NCI-H774 (cell line): ENCODE measurements at regions not wholly inside any gene's neighbourhood (a gene's known extent, or its start where the extent isn't known, plus 50 kb on each side); places are given as distances from the start of the nearest gene placed in this dataset.

Source experiments
- DNase-seq: peaks from one replicate; lab custom pipeline; 2025; lab: John Stamatoyannopoulos, UW

DNA sequence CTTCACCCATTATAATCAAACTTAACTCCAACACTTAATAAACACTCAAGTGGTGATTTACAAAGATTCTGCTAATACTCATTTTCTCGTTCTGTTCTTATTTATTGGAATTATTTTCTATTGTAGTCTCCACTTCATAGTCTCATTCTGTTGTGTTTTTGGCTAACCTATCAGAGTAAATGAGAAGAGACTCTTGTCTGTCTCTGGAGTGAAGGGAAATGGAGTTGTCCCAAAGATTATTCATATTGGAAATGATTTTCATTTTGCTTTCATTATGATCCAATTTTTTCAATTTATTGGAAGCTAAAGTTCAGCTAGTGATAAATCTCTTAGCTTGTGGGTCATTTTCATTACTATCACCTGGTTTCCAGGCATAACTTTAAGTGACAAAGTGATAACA lies 454.9 kb upstream of the JAG1 start:
- no peak for DNase-seq

DNA sequence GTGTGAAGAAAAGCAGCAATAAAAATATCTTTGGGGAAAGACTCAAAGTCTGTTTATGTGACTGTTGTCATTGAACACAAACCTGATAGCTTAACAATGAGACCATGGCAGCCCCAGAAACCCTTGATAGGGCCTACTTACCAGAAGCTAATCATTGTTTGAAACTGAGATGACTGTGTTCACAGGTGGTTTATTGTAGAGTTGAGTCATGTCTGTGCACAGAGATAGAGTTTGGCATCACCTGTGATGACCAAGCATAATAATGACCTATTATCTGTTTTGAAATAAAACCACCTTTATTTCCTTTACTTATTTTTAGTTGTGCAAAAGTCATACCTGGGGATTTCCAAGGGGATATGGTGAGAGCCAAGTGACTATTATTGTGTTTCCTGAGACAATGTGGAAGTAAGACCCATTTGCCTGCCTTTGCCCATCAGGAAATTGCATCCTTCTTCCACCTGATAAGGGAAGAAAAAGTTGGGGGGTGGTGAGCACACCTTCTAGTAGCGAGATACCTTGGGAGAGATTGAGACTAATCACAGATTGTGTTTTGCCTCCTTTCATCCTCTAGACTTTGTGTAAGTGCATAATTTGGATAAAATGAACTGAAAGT lies 456.9 kb upstream of the JAG1 start:
- DNase-seq = no peak

DNA sequence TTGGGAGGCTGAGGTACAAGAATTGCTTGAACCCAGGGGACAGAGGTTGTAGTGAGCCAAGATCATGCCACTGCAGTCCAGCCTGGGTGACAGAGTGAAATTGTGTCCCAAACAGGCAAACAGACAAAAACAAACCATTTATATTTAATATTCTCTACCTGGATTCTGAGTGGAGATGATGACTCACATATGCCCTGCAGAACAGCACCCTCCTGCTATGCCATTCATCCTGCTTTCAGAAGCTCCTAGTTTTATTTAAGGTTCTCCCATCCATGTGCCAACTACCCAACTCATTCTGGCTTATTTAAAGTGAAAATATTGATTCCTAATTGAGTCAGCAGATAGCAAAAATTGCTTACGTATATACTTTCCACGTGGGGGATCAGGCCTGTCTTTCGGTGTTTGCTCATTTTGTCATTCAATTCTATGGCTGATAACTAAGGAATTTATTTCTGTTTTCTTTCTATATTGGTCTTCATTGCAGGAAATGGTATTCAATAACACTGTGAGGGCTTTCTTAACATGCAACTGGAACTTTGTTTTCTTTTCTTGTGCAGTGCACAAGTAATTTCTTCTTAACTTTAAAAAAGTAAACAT lies 459.1 kb upstream of the JAG1 start:
- DNase-seq = no peak

DNA sequence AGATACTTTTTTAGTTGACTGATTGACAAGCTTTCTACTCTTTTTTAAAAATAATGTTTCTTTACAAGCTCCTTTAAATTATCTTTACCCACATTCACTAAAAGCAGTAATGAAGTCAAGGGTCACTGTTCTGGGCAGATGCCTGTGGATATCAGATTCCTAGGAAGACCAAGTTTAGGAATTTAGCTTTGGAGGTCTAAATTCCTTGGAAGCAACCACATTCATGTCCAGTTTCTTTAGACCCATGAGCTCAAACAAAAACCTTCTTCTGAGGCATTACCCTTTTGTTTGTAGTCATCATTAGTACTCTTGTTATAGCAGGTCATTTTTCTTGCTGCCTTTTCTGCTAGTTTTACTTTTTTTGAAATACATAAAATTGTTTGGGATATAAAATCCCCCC lies 462.9 kb upstream of the JAG1 start:
- no peak for DNase-seq

DNA sequence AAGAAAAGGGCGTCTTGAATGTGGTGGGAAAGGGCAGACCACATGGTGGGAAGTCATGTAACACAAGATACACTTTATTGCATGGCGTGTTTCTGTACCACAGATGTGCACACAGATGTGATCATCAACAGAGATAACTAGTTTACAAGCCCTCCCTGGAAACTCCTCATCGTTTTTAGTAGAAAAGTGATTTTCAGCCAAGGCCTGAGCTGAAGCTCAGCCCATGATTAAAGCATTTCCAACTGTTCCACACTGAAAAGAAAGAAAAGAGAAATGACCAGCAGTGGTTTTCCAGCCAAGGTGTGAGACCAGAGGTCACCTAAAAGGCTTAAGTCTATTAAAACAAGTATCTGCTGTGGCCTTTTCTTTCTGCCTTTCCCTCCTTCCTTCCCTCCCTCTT lies 463.9 kb upstream of the JAG1 start:
- DNase-seq = no peak

DNA sequence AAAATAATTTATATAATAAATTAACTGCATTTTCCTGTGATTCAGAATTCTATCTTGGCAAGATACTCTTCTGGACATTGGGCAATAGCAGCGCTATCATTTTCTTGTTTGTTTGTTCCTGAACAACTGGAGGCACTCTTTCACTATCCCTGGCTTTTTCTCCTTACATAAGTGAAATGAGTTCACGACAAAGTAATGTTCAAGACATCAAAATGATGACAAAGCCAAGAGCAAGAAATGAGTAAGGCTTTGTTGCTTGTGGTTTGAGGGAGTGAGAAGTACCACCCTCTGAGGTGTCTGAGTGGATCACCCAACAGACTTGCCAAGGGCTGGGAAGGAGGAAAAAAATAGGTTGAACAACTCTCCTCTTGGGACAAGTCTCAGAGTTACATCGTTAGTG lies 466.6 kb upstream of the JAG1 start:
- DNase-seq = no peak

DNA sequence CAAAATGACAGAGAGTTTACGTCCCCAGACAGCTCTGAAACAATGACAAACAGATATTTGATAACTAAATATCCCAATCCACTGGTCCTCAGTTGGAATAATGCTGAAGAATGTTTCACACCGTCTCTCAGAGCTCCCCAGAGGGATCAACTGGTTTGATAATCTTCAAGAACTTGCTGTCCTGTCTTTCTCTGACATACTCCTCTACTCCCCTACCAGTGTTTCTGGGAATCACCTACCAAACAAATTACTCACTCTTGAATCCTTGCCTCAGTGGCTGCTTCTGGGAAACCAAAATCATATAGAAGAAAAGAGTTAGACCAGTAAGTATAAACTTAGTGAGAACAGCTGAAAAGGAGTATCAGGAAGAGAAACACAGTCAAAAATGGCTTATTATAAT lies 469.7 kb upstream of the JAG1 start:
- no peak for DNase-seq

DNA sequence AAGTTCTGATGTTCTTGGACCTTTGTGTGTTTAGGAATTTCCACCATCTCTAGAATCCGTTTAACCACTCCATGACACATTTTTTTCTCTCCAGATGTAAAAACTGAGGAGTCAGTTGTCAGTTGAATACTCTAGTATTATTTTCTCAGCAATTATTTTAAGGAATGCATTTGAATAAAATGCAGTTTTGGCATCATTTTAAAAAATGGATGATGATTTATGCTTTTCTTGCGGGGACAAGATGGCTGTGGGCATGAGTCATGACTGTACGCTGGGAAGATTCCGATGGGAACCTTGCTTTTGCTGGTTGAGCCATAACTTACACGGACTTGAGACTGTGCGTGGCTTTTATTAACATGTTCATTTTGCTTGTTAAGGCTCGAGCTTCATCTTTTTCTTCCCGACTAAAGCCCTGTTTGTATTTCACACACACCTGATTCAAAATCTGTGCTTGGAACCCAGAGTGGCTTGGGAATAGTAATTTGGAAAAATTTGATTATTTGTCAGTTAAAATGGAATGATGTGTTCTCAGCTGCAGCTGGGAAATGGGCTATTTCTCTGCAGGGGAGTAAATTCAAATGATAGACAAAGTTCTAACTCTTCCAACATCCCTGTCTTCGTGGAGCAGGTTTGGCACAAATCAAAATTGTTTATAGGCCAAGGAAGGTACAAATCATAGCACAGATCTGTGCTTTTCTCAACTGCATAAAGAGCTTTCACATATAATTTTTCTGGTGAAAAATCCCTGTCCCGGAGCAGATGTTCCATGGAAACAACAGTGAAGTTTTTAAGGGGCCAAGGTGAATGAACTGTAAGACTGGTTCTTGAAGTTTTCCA lies 470.5 kb upstream of the JAG1 start:
- DNase-seq = no peak

DNA sequence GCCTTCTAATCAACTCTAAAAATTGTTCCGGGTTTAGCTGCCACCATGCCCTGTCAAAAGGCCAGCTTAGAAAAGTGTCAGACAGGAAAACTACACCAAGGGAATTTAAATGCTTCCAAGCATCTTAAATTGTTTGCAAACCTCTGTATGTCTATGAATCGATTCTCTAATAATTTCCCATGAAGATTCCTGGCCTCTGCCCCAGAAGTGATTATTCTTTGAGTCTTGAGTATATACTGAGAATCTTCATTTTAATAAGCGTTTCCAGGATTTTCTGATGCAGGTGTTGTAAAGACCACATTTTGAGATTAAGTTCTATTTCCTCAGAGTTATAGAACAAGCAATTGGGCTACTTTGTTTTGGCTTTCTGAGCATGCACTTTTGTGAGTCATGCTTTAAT lies 471.8 kb upstream of the JAG1 start:
- DNase-seq = no peak

DNA sequence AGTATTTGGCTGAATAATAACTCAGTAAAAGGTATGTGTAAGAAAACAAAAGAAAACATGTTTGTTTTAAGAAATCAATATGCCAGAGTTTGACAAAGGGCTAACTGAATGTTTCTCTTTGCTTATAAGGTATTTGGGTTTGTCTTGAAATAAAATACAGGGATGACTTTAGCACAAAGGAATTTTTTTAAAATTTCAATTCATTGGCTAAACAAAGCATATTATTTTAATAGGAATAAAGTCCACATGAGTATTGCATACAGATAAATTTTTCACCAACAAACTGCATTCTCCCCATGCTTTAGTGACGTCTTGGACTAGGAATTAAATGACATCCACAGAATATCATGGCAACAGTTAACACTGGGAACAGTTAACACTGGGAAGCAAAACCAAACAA lies 480.0 kb upstream of the JAG1 start:
- no peak for DNase-seq

DNA sequence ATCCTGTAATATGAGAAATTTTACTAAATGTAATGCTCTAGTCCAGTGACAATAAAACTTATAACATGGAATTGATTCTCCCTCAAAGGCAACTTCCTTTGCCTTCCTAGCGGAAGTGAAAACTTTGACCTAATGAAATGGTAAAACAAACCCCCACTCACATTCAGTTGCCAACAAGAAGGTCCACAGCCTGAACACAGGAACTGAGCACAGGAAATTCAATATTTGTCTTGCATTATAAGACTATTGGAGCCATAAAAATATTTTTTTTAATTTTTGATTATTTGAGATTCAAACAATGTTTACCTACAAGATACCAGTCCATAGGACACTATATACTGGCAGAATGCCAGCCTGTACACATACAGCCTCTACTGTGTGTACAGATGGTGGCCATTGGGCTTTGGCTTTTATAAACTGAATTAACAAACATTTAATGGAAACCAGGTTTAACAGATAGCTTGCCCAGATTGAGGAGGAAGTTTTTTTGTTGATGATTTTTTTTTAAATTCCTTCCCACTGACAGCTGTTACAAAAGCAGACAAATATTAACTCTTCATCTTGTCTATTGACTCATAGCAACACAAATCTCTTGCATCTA lies 481.5 kb upstream of the JAG1 start:
- no peak for DNase-seq

DNA sequence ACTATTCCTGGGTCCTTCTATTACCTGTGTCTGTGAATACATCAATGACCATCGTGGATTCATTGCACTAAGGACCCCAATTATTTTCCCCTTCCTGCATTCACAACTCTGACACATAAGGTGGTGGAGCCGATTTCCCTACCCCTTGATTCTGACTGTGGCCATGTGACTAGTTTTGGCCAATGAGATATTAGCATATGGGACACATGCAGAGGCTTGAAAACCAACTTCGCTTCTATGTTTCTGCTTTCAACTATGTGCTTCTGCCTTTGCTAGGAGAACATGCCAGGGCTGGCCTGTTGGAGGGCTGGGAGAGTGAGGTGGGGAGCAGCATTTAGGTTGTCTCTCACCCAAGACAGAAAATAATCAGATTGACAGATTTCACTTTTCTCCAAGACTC lies 483.1 kb upstream of the JAG1 start:
- no peak for DNase-seq

DNA sequence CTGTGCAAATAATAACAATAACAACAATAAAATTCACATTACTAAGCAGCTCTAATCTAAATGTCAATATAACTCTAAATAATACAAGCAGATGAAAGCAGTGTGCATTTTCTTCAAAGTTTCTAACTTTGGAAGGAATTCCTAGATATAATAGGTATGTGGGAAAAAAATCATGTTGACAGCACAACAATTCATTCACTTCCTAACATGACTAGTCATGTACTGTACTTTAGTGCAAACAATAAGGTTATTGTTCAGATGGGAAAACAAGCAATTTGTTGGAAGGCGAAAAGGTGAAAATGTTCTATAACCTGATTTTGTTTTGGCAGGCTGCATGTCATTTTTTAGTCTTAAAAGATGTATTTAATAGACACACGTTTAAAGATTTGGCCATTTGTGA lies 484.3 kb upstream of the JAG1 start:
- DNase-seq = no peak

DNA sequence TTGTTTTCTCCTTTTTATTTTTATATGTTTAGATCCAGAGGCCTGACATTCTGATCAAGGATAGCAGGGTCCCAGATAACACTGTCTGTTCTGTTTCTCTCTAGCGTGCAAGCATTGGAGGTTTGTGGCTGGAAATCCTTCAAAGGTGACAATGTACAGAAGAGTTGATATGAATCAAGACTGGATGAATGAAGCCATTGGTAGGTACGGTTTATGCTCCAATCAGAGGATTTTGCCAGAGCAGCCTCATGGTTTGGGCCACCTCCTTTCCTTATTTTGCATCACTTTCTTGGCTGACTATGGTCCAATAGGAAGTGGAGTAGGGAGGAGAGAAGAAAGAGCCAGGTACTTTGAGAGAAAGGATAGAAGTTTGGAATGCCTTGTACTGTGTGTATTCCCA lies 484.8 kb upstream of the JAG1 start:
- no peak for DNase-seq

DNA sequence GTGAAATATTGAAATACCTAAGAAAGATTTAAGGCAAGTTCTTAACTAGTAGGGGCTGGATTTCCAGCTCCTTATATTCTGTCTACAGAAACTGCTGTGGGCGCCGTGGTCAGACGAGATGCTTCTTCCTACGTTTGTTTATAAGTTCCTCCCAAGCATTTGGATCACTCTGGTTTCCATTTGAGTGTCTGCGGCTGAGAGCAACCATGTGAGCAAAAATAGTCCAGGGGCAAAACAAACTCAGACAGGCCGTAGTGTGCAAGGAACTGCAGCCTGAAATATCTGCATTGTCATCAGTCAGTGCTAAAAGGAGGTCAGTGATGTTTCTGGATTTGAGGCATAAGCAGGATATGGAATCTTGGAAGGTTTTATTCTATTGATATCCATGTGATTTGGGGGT lies 485.9 kb upstream of the JAG1 start:
- no peak for DNase-seq

DNA sequence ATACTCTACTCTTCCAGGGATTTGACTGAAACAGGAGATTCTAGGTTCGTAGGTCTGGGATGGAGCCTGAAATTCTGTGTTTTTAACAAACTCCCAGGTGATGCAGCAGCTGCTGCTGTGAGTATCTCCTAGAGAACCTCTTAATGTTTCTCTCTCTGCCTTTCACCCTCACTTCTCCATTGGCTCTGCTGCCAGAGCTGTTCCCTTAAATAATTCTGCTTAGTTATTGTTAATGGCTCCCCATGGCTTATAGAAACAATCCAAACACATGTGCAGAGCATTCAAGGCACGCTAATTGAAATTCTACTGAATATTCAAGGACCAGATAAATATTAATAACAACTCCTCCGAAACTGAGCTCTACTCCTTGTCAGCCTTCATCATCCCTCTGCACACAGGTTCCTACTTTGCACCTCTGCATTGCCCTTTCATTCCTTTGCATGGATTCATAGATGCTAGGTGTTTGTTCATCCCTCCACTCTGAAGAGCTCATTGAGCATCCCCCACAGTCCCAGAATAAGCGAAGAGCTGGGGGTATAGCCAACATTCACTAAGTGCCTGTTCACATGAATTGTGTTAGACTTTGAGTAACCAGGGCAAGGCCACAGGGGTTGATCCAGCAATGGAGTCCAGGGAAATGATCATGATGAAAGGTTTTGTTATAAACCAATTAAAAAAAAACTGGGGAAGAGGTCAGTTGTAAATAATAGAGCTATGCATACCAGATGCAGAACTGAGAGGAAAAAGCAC lies 488.4 kb upstream of the JAG1 start:
- no peak for DNase-seq

DNA sequence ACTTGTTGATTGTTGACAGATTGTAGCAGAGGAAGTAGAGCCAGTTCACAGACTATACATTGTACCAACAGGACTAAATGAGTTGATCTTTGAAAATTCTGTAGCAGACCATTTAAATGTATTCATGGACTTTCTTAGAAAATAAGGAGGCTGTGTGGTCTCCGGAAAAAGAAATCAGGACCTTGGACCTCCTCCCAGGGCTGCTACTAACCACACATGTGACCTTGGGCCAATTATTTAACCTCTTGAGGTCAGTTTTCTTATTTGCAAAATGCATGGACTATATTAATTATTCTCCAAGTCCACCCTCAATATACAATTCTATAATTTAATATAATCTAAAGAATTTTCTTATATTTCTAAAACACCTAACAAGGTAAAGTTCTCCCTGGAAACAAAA lies 492.0 kb upstream of the JAG1 start:
- no peak for DNase-seq

DNA sequence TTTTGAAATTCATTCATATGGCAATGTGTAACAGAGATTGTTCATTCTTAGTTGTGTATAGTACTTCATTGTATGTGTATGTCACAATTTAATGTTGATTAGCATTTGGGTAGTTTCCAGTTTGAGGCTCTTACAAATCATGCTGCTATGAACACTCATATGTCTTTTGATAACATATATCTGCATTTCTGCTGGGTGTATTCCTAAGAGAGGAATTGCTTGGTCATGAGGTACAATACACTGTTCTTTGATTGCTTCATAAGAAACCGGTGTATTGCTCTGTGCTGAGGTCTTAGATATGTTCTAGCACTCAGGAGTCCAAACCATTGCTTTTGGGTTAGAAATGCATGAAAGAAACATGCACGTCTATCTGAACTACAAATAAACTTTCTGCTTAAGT lies 492.9 kb upstream of the JAG1 start:
- no peak for DNase-seq

DNA sequence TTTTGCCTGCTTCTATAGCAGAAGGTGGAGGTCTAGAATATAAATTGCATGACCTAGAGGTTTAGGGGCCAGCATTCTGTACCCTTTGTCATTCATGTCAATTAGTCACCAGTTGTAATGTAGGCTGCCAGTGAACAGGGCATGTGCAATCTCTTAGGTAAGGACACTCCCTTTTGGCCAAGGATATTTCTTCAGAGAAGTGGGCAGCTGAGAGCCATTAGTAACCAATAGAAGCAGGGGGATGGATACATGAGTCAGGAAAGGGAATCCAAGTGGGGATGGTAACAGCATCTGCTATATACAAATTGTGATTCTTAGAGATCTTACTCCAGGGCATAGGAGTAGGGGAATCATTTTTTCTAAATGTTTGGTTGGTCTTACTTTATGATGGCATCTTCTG lies 494.2 kb upstream of the JAG1 start:
- DNase-seq = no peak

DNA sequence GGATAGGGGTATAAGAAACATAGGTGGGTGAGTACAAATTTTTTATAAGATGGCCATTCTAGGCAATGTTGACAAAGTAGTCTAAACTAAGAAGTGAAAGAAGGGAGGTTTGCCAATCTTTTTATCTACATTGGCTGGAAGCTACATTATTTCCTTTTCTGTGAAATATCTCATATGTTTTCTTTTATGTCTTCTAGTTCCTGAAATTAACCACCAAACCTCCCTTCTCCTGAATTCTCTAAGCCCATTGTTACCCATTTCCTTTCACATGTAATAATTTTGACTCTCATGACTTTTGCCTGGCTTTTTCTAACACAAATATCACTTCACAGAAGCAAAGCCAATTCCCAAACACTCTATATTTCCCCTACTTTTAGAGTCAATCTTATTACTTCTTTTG lies 496.2 kb upstream of the JAG1 start:
- DNase-seq = no peak

DNA sequence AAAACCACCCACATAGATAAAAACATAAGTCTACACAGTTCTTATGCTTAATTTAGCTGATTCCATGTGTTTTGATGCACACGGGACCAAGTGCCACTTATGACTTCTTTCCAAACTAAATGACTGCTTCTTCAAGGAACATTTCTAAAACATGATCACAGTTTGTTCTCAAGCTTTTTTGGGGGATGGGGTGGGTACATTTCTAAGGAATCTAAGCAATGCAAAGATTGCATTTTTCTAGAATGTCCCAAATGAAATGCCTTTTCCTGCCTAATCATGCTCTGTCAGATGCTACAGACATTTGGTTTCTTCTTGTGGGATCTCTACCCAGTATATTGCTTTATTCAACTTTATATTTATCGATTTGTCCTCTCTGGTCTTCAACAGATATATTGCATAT lies 496.8 kb upstream of the JAG1 start:
- DNase-seq = no peak

DNA sequence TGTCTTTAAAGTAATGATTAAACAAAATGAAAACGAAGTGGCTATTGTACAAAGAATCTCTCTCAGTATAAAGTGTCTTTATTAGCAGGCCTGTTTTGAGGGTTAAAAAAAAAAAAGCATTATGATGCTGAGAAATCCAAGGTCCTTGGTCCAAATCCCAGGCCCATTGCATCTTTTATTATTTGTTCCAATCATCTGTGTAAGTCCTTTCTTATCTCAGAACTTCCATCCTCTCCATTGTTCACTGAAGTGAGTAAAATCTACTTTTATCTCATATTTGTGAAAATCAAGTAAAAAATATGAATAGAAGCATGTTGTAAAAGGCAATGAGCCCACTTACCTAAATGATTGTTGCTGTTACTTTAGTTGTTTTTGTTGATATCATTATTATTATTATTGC lies 499.1 kb upstream of the JAG1 start:
- DNase-seq = no peak

DNA sequence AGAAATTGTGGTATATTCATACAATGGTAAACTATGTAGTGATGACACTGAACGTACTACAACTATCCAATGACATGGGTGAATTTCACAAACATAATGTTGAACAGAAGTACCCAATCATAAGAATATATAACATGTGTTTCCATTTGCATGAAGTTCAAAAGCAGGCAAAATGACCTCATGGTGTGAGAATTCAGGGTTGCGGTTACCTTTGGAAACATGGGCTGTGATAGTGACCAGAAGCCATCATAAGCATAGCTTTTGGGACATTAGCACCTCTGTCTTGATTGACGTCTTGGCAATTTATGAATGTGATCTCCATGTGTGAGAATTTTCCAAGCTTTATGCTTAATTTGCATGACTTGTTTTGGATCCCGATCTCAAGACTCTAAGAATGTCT lies 500.1 kb upstream of the JAG1 start:
- DNase-seq = no peak
